ENCODE measurements at regions not wholly inside any gene's neighbourhood (a gene's known extent, or its start where the extent isn't known, plus 50 kb on each side); places are given as distances from the start of the nearest gene placed in this dataset.

- no peak for DNase-seq
These were observed 70.3 kb upstream of the MC3R start for GRCh38 chr20:56178219-56178618.

GRCh38 chr20:56179051-56179450 lies 69.5 kb upstream of the MC3R start:
- DNase-seq = no peak

- DNase-seq = no peak
These were observed 66.9 kb upstream of the MC3R start for GRCh38 chr20:56181583-56181982.

GRCh38 chr20:56187534-56188165 lies 60.9 kb upstream of the MC3R start:
- no peak for DNase-seq

GRCh38 chr20:56194042-56194441 lies 54.5 kb upstream of the MC3R start:
- no peak for DNase-seq

- no peak for DNase-seq
These were observed 52.6 kb upstream of the MC3R start for GRCh38 chr20:56195946-56196345.

Measured in NK-92 treated with Interleukin-12 subunit alpha and Interleukin-12 subunit beta, amount 100 ng/mL, for 24 hours (cell line).